ENCODE measurements at regions not wholly inside any gene's neighbourhood (a gene's known extent, or its start where the extent isn't known, plus 50 kb on each side); places are given as distances from the start of the nearest gene placed in this dataset.

DNA sequence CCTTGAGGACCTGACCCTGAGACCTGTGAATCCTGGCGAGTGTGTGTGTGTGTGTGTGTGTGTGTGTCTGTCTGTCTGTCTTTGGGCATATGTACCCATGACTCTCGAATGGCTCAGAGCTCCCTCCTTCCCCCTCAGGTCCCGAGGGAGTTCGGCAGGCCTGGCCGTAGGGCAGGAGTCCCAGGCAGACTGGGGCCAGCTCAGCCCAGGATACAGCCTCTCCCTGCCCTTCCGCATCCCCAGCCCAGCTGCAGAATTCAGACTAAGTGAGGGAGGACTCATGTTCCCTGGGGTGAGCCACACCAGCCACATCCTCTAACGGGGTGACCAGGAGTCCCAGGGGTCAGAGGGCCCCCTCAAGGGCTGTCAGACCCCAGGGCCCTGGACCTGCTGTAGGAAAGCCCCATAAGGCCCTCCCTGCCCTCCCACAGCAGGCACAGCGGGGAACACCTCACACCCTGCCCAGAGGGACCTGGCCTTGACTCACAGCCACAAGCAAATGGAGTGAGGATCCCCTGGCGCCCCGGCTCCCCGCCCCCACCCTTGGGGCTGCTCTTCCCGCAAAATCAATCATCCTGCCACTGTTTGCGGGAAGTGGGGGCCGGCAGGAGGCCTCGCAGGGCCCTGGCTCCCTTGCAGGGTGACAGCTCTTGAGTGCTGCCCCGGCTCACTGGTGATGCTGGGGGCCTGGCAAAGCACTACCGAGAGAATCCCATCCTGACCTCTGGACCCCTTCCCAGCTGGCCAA is 101.7 kb upstream of the CASZ1 start:
- FAIRE-seq = no peak

DNA sequence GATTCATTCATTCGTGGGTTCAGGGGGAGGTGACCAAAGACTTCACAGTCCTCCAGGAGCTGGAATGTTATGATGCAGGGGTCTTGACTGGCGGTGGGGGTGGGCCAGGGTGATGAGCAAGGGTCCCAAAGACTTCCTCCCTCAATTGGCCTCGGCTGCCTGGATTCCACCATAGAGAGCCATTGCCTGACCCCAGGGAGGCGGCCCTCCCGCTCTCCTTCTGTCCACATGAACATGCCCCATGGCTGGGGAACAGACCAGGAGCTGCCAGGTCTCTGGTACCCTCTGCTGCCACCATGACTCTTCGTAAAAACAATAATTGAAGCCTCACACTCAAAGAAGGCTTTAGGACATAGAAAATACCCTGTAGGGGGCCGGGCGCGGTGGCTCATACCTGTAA is 102.5 kb upstream of the CASZ1 start:
- no peak for FAIRE-seq

DNA sequence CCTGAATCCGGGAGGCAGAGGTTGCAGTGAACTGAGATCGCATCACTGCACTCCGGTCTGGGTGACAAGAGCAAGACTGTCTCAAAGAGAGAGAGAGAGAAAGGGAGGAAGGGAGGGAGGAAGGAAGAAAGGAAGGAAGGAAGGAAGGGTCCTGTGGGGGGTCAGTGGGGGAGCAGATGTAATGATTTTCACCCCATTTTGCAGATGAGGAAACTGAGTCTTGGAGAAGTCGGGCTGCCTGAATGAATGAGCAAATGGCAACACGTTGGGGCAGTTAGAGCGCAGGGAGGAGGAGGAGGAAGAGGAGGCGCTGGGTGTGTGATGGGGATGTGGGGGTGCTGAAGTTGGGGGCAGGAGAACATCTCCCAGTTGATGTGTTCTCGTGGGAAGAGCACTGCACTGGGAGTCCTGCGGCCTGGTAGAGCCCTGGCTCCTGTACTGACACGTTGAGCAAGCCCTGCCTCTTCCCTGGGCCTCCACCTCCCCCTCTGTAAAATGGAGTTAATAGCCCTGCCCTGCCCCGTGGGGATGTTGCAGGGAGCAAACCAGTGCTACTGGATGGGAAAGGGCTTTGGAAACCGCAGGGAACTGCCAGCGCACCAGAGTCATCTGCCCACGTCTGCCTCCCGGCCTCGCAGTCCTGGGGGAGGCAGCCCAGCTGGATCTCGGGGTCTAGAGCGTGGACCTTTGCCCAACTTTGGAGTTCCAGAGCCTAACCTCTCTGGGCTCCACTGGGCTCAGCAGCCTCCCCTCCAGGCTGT is 103.2 kb upstream of the CASZ1 start:
- FAIRE-seq = no peak

DNA sequence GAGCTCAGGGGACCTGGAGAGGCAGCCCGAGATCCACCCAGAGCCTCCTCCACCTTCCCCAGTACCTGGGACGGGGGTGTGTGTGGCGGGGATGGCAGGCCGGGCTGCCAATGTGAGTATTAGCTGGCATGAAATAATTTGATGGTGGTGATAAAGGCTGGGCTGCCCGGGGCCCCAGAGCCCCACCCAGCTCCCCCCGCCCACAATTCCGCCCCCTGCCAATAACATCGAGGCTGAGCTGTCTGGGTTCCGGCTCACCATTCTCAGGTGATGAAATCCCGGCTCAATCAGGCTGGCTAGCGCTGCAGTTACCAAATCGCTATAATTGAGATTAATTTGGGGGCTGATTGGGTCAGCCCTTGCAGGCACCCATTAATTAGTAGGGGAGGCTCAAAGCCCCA is 103.8 kb upstream of the CASZ1 start:
- FAIRE-seq = no peak

DNA sequence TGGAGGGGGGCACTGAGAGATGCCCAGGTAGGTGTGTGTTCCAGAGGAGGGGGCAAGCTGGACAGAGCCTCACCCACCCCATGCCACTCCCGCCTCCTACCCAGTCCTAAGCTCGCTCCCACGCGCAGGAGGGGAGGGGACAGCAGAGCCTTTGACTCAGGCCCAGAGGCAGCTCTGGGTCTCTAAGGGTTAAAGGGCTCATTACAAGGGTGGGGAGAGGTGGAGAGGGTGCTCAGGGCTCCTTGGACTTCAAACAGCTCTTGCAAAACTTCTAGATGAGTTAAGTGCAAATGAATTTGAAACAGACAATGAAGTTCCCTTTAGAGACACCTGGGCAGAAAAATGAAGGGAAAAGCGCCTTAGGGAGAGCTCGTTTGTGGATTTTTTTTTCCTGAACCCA is 104.2 kb upstream of the CASZ1 start:
- no peak for FAIRE-seq

DNA sequence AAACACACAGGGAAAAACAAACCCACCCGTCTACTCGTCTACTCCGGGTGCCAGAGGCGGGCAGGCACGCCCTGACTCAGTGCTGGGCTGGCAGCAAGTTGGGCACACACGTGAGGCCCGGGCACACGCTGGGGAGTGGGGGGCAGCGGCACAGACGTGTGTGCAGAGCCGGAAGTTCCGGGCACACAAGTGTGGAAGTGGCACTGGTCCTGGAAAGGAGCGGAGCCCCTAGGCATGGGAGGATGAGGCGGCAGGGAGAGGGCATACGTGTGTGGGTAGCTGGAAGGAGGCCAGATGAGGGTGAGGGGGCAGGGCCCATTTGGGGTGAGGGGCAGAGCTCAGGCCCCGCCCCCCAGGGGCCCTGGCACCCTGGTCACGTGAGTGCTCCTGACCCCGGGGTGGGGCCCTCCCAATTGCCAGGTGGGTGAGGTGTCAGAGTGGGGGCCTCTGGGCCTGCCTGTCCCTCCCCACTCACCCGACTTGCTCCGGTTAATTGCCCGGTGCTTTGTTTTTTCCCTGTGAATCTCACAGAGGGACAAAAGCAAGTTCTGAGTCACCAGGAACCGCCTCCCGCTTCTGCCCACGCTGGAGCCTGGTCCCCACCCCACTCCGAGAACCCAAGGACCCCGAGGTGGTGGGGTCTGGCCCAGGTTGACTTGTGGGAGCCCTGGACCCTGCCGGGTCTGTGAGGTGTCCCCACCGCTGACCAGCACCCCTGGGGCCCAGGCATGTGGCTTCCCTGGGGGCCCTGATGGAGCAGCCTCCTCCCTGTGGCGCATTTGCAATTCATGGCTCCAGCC is 104.8 kb upstream of the CASZ1 start:
- no peak for FAIRE-seq

DNA sequence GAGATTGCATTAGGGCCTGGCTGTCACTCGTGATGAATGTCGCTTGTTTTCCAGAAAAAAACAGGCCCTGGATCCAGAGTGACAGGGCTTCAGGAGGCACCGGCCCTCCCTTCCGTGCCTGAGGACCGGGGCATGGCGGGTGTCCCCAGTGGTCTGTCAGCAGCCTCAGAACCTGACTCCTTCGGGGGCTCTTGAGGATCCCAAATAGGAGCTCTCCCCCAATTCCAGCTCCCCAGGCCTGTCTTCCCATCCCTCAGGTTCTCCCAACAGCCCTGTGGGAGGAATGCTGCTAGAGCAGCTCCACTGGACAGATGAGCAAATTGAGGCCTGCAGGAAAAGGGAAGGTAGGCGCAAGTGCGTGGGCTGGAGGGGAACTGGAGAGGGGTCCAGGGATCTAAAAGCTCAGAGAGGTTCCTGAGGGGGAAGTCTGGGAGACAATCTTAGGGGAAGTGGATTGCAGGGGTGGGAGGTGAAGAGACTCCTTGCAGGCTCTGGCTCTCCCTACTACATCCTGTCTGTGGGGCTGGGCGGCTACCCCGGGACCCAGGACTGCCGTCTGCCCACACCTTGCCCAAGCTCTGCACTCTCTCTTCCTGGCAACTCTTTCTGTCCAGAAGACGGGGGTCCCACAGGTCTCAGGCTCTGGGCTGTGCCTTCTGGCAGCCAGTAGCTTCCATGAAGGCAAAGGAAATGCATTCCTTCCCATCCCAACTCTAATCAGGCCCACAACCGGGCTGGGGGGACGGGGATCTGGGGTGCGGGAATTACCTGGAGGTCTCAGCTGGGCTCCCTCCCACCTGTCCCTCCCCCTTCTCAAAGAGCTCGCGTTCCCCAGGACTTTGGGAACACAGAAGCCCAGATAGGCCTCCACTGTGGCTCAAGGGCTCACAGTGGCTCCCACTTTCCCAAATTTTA is 105.7 kb upstream of the CASZ1 start:
- no peak for FAIRE-seq

DNA sequence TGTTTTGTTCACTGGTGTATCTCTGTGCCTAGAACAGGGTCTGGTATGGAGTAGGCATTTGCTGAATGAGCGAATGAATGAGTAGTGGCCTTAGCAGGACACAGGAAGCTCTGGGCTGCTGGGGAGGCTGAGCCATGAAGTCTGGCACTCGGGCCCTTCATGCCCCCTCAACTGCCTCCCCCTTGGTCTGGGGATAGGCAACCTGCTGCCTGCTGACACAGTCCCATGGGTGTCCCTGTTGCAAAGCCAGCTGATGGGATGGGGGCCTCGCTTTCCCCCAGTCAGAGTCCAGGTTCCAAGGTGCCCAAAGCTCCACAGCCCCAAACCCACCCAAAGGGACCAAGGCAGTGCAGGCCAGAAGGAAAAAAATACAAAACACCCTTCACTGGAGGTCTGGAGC is 107.0 kb upstream of the CASZ1 start:
- no peak for FAIRE-seq

DNA sequence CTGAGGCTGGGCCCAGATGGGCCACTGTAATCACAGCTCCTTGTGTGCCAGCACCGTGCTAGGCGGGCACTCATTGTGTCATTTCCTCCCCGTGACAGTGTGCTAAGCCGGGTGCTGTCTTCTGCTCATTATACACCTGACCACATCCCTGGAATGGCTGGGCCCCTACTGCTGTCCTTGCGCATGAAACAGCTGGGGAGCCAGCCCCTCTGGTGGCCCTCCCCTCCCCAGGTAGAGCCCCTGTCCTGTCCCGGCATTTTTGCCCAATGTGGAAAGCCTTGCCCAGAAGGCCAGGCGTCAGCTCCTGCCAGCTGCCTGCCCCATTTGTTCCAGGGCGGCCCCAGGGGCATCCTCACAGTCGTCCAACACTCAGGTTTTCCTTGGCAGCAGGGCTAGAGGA is 107.4 kb upstream of the CASZ1 start:
- FAIRE-seq = no peak

DNA sequence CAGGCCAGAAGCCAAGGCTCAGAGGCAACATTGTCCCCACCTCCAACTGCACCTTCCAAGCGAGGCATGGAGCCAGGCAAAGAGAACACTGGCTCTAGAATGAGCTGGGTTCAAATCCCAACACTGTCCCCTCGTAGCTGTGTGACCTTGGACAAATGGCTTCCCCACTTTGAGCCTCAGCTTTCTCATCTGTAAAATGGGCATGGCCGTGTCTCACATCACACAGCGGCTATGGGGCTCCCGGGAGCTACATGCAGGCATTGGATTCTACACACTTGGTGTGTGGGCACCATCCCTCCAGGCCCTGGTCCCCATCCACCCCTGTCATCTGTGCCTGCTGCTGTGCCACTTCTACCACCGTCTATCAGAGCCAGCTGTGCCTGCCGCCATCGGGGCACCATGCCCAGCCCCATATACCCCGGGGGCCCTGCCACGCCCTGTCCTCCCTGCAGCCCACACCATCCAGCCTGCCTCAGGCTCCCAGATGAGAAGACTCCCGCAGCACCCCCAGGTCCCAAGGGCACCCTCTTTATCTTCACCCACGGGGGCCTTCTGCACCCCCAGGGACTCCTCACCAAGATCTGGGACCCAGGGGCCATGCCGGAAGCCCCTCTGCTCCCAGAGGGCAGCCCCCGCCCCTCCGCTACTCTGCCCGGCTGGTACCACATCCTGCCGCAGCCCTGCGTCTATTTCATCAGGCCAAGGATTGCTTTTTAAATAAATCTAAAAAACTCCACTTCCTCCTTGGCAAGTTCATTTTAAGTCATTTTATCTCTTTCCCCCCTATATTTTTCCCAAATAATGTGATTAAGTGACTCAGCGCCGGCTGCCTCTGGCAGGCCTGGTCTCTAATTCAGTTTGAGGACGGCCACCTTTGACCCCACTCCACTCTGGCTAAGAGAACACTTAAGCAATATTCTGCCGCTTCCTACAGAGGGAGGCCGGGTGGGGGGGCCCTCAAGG is 107.8 kb upstream of the TARDBP start:
- FAIRE-seq = no peak

DNA sequence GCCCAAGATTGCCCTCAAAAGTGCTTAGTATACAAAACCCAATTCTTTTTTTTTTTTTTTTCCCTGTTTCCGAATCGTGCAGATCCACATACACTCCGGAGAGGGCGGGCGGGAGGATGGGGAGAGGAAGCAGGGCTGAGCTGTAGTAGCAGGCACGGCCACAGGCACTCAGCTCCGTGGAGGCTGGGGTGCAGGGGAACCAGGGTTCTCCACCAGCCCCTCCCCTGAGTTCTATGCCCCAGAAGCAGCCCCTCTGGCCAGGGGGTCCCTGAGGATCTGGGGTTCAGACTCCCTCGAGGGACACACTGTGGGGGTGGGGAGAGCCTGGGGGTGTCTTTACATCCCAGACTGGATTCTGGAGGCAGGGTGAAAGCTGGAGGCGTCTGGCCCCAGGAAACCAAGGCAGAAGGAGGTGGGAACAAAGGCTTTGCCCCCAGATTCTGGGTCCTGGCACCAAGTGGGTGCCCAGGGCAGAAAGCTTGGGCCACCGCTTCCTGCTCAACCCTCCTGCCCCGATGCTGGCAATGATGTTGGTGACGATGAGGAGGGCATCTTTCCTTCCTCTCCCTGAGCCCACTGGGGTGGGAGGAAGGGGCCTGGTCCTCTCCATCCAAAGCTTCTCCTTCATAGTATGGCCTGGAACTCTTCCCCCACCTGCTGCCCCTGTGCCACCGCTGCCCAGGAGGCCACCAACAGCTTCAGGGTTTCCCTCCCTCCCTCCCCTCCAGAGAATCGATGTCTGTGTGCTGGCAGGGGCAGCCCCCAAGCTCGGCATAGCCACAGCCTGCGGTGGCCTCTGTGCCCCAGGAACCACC is 106.4 kb upstream of the TARDBP start:
- FAIRE-seq = no peak

DNA sequence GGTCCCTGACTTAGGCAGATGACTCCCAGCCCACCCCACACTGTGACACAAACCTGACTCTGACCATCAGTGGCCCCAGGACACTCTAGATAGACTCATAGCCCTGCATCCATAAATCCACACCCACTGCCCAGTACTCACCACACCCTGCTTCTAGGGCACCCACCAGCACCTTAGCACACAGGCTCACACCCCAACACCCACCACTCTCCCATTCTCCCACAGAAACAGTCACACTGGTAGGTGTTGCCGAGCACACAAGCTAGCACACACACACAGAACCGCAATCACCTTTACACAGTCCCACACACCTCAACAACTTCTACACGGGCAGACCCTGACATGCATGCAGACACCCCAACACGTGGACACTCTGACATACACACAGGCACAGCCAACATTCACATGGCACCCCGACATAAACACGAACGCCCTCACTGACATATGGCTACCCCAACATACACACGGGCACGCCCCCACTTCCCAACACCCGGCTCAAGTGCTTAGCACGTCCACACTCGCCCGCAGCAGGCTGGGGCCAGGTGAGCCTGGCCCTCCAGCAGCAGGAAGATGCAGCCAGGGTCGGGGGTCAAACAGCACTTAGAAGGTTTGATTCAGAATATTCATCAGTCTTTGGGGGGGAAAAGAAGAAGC is 105.5 kb upstream of the TARDBP start:
- no peak for FAIRE-seq

DNA sequence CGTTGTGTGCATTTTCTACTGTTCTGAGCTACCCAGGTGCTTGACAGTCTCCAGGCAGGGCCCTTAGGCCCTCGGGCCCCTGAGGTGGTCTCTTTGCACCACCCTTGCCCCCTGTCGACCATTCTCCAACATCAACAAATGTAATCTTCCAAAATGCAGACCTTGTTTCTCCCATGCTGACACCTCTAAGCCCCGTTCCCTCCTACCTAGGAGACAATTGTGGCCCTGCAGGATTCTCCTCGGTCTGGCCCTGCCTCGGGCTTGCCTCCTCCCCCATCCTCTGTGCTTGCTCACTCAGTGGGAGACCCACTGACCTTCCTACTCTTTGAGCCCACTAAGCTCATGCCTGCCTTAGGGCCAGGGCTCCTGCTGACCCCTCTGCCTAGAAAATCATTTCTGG is 104.2 kb upstream of the TARDBP start:
- no peak for FAIRE-seq

DNA sequence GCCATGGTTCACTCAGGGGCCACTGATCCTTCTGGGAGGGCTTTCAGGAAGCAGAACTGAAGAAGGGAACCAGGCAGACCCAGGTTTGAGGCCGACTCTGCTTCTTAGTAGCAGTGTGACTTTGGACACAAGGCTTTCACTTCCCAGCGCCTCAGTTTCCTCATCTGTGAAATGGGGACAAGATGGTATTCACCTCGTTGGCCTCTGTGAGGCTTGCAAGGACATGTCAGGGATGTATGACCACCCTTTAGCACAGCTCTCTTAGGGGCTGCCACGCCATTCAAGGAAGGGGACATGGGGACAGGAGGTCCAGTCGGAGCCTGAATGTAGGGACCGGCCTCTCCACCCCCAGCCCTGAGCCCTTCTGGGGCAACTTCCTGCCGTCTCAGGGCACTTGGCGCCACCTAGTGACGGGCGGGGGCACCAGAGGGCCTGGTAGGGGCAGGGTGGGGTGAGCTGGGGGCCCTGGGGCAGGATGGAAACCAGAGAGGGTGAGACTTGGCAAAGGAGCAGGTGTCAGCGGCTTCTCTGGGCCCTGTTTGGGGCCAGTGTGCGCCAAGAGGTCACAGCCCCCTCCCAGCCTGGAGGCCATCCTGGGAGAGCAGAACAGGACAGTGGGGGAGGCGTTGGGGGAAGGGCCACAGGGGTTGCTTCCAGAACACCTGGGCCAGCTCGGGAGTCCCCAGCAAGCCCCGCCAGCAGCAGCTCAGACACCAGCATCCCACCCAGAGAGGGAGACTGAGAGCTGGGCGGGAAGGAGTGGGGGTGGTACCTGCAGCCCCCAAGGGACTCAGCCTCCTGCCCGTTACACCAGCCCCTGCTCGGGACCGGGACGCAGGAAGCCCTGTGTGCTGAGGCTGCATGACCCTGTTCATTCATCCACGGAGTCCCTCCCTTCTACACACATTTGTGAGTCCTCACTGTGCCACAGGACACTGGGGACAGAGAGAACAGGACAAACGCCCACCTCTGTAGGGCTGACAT is 102.5 kb upstream of the TARDBP start:
- no peak for FAIRE-seq

DNA sequence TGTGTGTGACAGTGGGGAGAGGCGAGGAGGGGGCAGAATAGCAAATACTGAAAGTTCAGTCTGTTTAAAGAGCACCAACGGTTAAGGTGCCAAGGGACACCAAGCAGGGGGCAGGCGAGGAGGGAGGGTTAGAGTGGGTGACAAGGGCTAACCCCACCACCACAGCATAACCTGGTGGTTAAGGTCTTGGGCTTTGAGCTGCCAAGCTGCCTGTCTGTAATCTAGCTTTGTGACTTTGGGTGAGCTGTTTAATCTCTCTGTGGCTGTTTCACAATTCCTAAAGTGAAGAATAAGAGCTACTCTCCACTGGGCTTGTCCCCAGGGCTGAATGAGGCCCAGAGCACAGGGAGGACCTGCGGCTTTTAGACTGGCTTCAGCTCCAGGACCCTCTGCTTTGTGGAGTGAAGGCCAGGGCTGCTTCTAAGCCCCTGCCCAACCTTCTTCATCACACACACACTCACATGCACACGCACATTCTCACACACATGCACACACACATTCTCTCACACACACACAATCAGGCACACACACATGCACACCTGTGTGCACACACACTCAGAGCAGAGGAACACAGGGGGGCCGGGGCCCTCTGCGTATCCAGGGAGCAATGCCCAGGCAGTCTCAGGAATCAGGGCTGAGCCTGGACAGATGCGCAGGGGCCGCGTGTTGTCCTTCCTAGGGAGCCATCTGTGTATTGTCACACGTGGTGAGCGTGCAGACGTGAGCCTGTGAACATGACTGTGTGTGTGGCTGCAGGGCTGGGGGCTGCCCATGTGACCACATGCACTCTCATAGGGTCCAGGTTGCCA is 101.6 kb upstream of the TARDBP start:
- FAIRE-seq = no peak

DNA sequence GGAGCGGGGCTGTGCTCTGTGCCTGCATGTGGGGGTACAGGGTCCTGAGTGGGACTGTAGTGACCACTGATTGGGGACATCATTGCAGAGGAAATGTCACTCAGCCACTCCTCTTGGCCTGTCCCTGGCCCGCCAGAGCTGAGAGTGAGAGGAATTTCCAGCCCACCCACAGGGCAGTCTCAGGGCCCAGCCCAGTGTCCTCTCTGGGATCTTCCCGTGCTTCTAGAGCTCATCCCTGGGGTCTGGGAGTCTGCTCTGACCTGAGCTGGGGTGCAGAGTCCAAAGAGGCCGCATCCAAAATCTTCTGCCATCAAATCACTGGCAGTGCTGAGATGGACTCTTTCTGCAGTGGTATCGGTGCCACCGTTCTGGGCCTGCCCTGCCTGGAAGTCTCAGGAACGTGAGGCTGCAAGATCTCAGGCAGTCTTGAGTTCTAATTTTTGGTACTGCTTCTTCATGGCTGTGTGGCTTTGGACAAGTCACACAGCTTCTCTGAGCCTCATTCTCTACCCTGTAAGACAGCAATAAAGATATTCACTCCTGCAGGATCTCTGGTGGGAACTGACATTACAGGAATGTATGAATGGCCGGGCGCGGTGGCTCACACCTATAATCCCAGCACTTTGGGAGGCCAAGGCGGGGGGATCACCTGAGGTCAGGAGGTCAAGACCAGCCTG is 100.8 kb upstream of the TARDBP start:
- FAIRE-seq = no peak

DNA sequence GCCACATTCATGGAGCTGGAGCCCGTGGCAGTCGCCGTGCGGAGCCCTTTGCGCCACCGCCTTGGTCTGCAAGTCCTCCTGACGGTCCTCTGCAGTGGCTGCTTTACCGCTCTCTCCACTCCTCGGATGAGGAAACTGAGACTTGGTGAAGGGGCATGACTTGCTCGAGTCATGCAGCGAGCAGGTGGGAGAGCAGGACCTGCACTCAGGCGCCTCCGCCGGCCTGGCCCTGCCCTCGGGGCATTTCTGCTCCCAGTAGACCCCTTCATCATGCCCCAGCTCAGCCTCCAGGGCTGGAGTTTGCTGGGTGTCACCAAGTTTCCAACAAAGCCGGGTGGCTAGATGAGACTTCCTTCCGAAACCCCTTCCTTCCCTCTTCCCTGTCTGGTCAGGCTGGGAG is 100.0 kb upstream of the TARDBP start:
- FAIRE-seq = no peak
